IPS-11a (cell line): ENCODE measurements at regions not wholly inside any gene's neighbourhood (a gene's known extent, or its start where the extent isn't known, plus 50 kb on each side); places are given as distances from the start of the nearest gene placed in this dataset.

Experiments used
- H3K4me3 ChIP-seq: one replicate; pipeline ENCODE4 v1.5.1; 2013; ENCODE audit warnings: low read depth, low read length, control low read depth

GRCh38 chr3:87354398-87354797 is 78.0 kb upstream of the POU1F1 start:
- H3K4me3 ChIP-seq = no peak overlapping the region

GRCh38 chr3:87351937-87352336 is 75.6 kb upstream of the POU1F1 start:
- no peak overlapping the region for H3K4me3 ChIP-seq

GRCh38 chr3:87350367-87351199 is 74.2 kb upstream of the POU1F1 start:
- no peak overlapping the region for H3K4me3 ChIP-seq

- no peak overlapping the region for H3K4me3 ChIP-seq
These were observed 73.4 kb upstream of the POU1F1 start for GRCh38 chr3:87349833-87350232.

- H3K4me3 ChIP-seq = no peak overlapping the region
These were observed 60.4 kb upstream of the POU1F1 start for GRCh38 chr3:87336761-87337160.

- H3K4me3 ChIP-seq = no peak overlapping the region
These were observed 59.5 kb upstream of the POU1F1 start for GRCh38 chr3:87335931-87336330.

GRCh38 chr3:87333393-87333892 is 57.1 kb upstream of the POU1F1 start:
- H3K4me3 ChIP-seq = no peak overlapping the region

GRCh38 chr3:87332789-87333188 is 56.4 kb upstream of the POU1F1 start:
- H3K4me3 ChIP-seq = no peak overlapping the region

GRCh38 chr3:87329065-87329464 is 52.7 kb upstream of the POU1F1 start:
- H3K4me3 ChIP-seq = no peak overlapping the region
